ENCODE measurements at regions not wholly inside any gene's neighbourhood (a gene's known extent, or its start where the extent isn't known, plus 50 kb on each side); places are given as distances from the start of the nearest gene placed in this dataset.

DNA sequence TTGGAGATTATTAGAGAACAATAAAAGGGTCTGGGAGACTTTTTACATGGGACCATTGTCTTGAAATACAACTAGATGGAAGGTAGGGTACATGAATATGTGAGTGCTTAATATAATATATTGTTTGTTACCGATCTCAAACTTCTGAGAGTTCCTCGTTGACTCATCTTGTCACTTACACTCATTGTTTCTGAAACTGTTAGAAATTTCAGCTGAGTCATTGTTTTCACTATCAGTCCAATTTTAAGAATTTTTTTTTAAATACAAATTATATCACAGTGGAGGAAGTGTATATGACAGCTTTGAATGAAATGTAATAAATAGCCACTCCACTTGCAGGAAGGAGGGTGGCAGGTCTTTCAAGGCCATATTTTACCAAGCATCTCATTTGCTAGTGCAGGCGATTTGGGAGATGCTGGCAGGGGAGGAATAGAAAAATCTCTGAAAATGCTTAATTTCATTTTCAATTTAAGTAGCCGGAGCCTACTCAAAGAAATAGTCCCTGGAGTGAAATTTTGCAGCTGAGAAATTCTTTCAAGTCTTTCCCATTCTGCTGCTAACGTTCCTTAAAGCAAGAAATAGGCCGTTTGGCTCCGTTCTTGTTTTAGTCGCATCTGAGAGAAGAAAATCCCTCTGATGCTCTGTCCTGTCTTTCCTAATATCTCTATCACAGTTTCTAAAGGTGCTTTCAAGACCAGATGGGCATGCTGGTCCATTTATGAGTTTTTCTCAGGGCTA lies 1404.2 kb upstream of the CELF2 start:
- DNase-seq (no peak), ATAC-seq (no peak)
- no peak overlapping the region for H3K27ac Mint-ChIP-seq
- peaks cover 1 to 17% (median 11%) of the 10 kb centered on the region in 5 donors for H3K27me3 Mint-ChIP-seq
- peaks cover 0 to 2% (median 0%) of the 10 kb centered on the region in 9 donors for H3K9me3 Mint-ChIP-seq
- H3K4me3 Mint-ChIP-seq = no peak overlapping the region
- POLR2A ChIA-PET = no interaction called here
- no peaks in the 10 kb centered on the region for H3K4me1 Mint-ChIP-seq
- H3K36me3 Mint-ChIP-seq = no peaks in the 10 kb centered on the region

GRCh38 chr10:9615189-9615588 lies 1402.5 kb upstream of the CELF2 start:
- Mint-ChIP-seq H3K4me1 (no peaks in the 10 kb centered on the region), H3K27ac (no peak overlapping the region), H3K27me3 (peaks cover 1 to 17% (median 11%) of the 10 kb centered on the region in 5 donors), H3K36me3 (peaks cover 0 to 4% (median 0%) of the 10 kb centered on the region in 3 donors), H3K4me3 (no peak overlapping the region), H3K9me3 (peaks cover 0 to 8% (median 5%) of the 10 kb centered on the region in 9 donors)
- ATAC-seq = no peak
- DNase-seq = no peak
- POLR2A ChIA-PET = no interaction called here

DNA sequence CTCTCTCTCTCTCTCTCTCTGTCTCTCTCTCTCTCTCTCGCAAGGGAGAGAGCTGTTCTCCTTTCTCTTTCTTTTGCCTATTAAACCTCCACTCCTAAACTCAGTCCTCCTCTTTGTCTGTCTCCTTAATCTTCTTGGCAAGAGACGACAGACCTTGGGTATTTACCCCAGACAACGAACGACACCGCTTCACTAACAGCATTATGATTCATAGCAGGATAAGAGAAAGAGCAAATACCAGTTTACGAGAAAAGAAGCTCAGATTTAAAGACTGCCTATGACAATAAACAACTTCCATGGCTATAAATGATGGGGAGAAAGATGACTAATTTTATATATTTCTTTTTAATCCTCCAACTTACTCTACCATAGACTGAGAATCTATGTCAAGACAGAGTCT lies 1396.5 kb upstream of the CELF2 start:
- Mint-ChIP-seq H3K27me3 (peaks cover 0 to 13% (median 2%) of the 10 kb centered on the region in 5 donors), H3K27ac (no peak overlapping the region), H3K36me3 (peaks cover 0 to 4% (median 0%) of the 10 kb centered on the region in 3 donors), H3K9me3 (peaks cover 0 to 22% (median 5%) of the 10 kb centered on the region in 9 donors), H3K4me3 (no peak overlapping the region), H3K4me1 (no peaks in the 10 kb centered on the region)
- DNase-seq (no peak), ATAC-seq (no peak)
- POLR2A ChIA-PET = no interaction called here

DNA sequence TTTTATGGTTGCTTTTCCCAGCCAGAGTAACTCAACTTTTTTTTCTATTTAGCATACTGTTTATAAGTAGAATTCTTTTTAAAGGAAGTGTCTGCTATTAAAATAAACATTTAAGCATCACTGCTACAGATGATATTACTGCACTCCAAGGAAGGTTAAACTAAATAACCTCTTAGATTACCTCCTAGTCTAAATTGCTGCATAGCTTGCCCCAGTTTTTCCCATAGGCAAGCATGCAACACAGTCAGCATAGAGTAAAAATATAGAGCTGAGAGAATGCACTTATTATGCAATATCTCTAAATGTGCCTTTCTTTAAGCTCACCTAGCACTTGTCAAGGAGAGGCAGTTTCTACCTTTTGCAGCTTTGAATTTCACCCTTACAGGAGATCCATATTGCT lies 1392.4 kb upstream of the CELF2 start:
- Mint-ChIP-seq H3K27me3 (peaks cover 0 to 21% (median 4%) of the 10 kb centered on the region in 5 donors), H3K36me3 (no peaks in the 10 kb centered on the region), H3K9me3 (peaks cover 0 to 13% (median 0%) of the 10 kb centered on the region in 9 donors), H3K4me1 (no peaks in the 10 kb centered on the region), H3K27ac (no peak overlapping the region), H3K4me3 (no peak overlapping the region)
- ATAC-seq (no peak), DNase-seq (no peak)
- POLR2A ChIA-PET = no interaction called here

- Mint-ChIP-seq H3K4me1 (no peaks in the 10 kb centered on the region), H3K36me3 (no peaks in the 10 kb centered on the region), H3K9me3 (peaks cover 0 to 8% (median 0%) of the 10 kb centered on the region in 9 donors), H3K27ac (no peak overlapping the region), H3K4me3 (no peak overlapping the region), H3K27me3 (peaks cover 0 to 9% (median 2%) of the 10 kb centered on the region in 5 donors)
- ATAC-seq (no peak), DNase-seq (no peak)
- POLR2A ChIA-PET = no interaction called here
Observed at GRCh38 chr10:9634466-9634865, 1383.2 kb upstream of the CELF2 start.

DNA sequence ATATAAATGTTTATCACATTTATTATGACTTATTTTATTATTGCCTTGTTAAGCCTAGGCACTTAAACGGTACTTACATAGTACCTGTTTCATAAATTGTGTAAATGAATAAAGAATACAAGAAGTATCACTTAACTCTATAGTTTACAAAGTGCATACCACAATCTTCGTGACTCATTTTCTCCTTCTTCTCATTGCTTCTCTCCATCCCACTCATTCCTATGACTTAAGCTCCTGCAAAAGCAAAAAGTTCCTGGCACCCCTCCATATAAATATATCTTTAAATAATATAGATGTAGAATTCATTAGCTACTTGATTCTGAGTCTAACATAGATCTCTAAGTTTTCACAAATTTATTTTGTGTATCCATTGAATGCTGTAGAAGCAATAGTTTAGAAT lies 1382.0 kb upstream of the CELF2 start:
- no peak overlapping the region for H3K4me3 Mint-ChIP-seq
- H3K27ac Mint-ChIP-seq = no peak overlapping the region
- no peak for DNase-seq
- H3K4me1 Mint-ChIP-seq = no peaks in the 10 kb centered on the region
- no peak for ATAC-seq
- H3K9me3 Mint-ChIP-seq = peaks cover 0 to 3% (median 0%) of the 10 kb centered on the region in 9 donors
- no peaks in the 10 kb centered on the region for H3K36me3 Mint-ChIP-seq
- POLR2A ChIA-PET = no interaction called here
- H3K27me3 Mint-ChIP-seq = peaks cover 0 to 9% (median 2%) of the 10 kb centered on the region in 5 donors

DNA sequence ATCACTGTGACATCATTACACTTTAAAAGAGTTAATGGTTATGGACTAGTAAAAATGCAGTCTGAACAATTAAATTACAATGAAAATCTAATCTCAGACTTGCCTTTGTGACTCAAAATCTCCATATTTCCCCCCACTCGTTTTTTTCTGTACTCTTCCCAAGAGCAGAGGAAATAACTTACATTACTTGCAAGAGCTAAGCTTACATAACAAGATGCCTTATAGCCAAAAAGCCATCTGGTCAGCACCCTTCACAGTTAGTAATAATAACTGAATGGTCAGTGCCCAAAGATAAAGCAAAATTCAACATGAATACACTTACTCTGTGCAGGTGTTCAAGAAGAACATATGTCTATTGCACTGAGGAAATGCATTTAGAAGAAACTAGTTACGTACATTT lies 1381.5 kb upstream of the CELF2 start:
- H3K4me1 Mint-ChIP-seq = no peaks in the 10 kb centered on the region
- H3K4me3 Mint-ChIP-seq = no peak overlapping the region
- DNase-seq (no peak), ATAC-seq (no peak)
- H3K27me3 Mint-ChIP-seq = peaks cover 0 to 9% (median 2%) of the 10 kb centered on the region in 5 donors
- H3K36me3 Mint-ChIP-seq = no peaks in the 10 kb centered on the region
- peaks cover 0 to 3% (median 0%) of the 10 kb centered on the region in 9 donors for H3K9me3 Mint-ChIP-seq
- POLR2A ChIA-PET = no interaction called here
- no peak overlapping the region for H3K27ac Mint-ChIP-seq

DNA sequence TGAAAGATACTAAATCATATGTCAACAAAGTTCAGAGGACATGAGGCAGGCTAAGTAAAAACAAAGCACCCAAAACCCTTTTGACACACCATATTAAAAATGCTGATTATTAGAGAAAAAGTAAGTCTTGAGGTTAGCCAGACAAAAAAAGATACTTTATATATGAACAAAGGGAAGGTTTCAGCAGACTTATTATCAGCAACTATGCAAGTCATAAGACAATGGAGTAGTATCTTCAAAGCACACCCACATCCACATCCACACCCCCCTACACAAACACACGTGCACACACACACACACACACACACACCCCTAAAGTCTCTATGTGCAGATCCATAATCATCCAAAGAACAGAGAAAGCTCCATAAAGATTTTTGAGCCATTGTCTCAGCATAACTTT lies 1373.9 kb upstream of the CELF2 start:
- ATAC-seq (no peak), DNase-seq (no peak)
- Mint-ChIP-seq H3K27ac (no peak overlapping the region), H3K4me3 (no peak overlapping the region), H3K36me3 (peaks cover 0 to 11% (median 0%) of the 10 kb centered on the region in 3 donors), H3K9me3 (peaks cover 3 to 24% (median 14%) of the 10 kb centered on the region in 9 donors), H3K27me3 (peaks cover 0 to 5% (median under 1%) of the 10 kb centered on the region in 5 donors), H3K4me1 (no peaks in the 10 kb centered on the region)
- POLR2A ChIA-PET = no interaction called here

DNA sequence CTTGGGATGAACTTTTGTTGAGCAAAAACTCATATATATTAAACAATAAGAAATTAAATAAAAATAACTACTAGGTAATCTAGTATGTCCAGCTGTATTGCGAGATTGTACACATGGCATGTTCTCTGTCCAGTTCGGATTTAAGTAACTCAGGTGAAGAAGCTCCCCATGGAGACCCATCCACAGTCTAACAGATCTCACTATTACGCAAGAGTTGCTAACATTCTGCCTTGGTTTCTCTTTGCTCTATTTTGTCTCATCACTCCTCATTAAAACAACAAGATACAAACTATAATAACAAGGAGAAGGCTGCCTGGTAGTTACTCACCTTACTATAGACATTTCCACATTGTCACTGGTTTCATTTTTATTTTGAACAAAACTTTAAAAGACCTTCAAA lies 1372.3 kb upstream of the CELF2 start:
- Mint-ChIP-seq H3K27me3 (peaks cover 0 to 3% (median 0%) of the 10 kb centered on the region in 5 donors), H3K27ac (no peak overlapping the region), H3K9me3 (peaks cover 3 to 22% (median 14%) of the 10 kb centered on the region in 9 donors), H3K36me3 (peaks cover 0 to 11% (median 0%) of the 10 kb centered on the region in 3 donors), H3K4me1 (no peaks in the 10 kb centered on the region), H3K4me3 (no peak overlapping the region)
- DNase-seq = no peak
- no peak for ATAC-seq
- POLR2A ChIA-PET = no interaction called here

DNA sequence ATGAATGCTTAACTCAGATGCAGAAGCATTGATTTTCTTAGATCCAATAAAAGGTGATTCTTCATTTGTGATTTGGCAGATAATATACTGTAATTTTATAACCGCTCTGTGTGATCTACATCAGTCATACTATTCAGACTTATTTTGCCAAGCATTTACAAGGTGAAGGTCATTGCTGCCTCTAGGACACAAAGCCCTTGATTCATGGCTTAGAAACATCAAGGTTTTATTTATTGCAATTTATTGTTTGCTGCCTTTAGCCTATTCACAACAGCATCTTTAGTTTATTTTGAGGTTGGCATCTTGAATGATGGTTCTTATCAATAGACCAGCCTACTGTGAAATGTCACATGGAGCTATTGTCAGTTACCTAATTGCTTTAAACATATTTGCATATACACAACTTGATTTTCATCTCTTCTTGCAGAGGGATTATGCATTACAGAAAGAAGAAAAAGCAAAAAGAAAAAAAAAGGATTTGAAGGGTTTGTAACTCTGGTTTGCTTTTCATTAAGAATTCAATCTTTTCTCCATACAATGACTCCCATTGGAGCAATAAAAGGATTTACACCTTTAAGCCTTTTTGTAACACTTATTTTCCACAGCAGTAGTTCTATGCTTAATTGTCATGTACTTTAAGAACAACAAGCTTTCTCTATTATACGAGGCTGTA lies 1371.6 kb upstream of the CELF2 start:
- DNase-seq (no peak), ATAC-seq (no peak)
- POLR2A ChIA-PET = no interaction called here
- peaks cover 0 to 11% (median 0%) of the 10 kb centered on the region in 3 donors for H3K36me3 Mint-ChIP-seq
- no peaks in the 10 kb centered on the region for H3K4me1 Mint-ChIP-seq
- H3K9me3 Mint-ChIP-seq = peaks cover 3 to 22% (median 14%) of the 10 kb centered on the region in 9 donors
- no peak overlapping the region for H3K27ac Mint-ChIP-seq
- peaks cover 0 to 3% (median 0%) of the 10 kb centered on the region in 5 donors for H3K27me3 Mint-ChIP-seq
- H3K4me3 Mint-ChIP-seq = no peak overlapping the region

GRCh38 chr10:9654261-9654660 lies 1363.4 kb upstream of the CELF2 start:
- no peak for ATAC-seq
- Mint-ChIP-seq H3K27me3 (peaks cover 0 to 14% (median 9%) of the 10 kb centered on the region in 5 donors), H3K4me3 (no peak overlapping the region), H3K9me3 (peaks cover 0 to 11% (median 0%) of the 10 kb centered on the region in 9 donors), H3K4me1 (no peaks in the 10 kb centered on the region), H3K27ac (no peak overlapping the region), H3K36me3 (no peaks in the 10 kb centered on the region)
- no peak for DNase-seq
- POLR2A ChIA-PET = no interaction called here

DNA sequence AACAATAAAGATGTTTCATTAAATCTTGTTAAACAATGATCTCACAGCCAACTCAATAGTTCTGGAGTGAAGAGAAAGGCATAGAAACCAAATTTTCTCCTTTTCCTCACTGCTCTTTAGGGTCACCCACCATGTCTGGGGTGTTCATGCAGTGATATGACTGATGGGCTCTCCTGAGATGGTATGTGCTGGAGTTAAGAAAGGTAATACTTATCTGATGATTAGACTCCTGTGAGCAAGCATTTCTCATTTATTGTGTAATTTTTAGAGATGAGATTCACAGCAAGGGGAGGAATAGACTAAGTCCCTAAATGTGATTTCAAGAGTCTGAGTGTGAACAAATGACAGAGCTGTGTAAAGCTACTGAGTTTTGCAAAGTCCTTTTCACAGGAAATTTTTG lies 1361.3 kb upstream of the CELF2 start:
- ATAC-seq = no peak
- Mint-ChIP-seq H3K36me3 (no peaks in the 10 kb centered on the region), H3K4me3 (no peak overlapping the region), H3K9me3 (peaks cover 0 to 16% (median 0%) of the 10 kb centered on the region in 9 donors), H3K27me3 (peaks cover 0 to 14% (median 9%) of the 10 kb centered on the region in 5 donors), H3K4me1 (no peaks in the 10 kb centered on the region), H3K27ac (no peak overlapping the region)
- DNase-seq = no peak
- POLR2A ChIA-PET = no interaction called here

DNA sequence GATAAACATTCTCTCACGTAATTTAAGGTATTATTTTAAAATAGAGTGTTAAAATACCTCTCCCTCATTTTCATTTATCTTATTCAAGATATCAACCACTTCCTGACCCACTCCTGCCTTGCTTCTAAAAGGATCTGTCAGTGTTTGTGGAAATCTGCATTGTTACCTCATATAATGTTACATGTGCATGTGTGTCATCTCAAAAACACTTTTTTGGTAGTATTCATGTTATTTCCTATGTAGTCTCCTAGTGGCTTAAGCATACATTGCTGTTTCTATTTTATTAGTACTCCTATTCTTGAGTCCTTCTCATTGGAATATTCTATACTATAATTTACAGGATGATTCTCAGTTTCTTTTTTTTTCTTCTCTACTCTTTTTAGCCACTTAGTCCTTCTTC lies 1360.7 kb upstream of the CELF2 start:
- Mint-ChIP-seq H3K4me1 (no peaks in the 10 kb centered on the region), H3K36me3 (no peaks in the 10 kb centered on the region), H3K27me3 (peaks cover 0 to 14% (median 9%) of the 10 kb centered on the region in 5 donors), H3K27ac (no peak overlapping the region), H3K9me3 (peaks cover 0 to 18% (median 2%) of the 10 kb centered on the region in 9 donors), H3K4me3 (no peak overlapping the region)
- DNase-seq (no peak), ATAC-seq (no peak)
- POLR2A ChIA-PET = no interaction called here

Data from naive thymus-derived CD8-positive, alpha-beta T cell (primary cell).